NCI-H2171 treated with DMSO at 0.1 percent for 48 hours (cell line): ENCODE measurements at regions not wholly inside any gene's neighbourhood (a gene's known extent, or its start where the extent isn't known, plus 50 kb on each side); places are given as distances from the start of the nearest gene placed in this dataset.

Experiments
- DNase-seq: peaks from one replicate; lab custom pipeline; 2025; lab: John Stamatoyannopoulos, UW

DNA sequence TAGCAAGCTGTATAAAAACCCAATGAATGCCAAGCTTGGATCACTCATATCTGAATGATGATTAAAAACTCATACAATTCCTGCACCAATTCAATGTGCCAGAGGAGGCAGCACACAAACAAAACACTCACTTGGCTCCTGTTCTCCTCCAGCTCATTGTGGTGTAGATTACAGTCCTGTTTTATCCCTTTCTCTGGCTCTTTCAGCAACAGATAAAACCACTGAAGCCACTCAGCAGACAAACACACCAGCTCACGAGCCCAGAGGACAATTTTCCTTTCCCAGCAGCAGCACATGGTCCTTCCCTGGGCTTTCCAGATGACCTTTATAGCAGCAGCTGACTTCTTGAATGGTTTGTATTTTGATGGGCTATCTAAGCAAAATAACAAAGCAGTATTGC lies 107.3 kb upstream of the STARD3NL start:
- peak; percentile 31 for DNase-seq

DNA sequence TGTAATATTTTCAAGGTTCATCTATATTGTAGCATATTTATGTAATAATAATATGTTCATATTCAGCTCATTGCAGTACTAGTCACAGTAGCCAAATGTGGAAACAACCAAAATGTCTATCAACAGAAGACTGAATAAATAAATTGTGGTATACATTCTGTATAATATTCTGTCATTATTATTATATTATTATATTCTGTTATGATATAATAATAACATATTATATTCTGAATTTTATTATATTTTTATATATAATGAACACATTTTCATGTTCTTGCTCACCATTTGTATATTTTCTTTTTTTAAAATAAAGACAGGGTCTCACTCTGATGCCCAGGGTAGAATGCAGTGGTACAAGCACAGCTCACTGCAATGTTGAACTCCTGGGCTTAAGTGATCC lies 91.2 kb upstream of the STARD3NL start:
- DNase-seq, result no peak

GRCh38 chr7:38102507-38102906 lies 75.5 kb upstream of the STARD3NL start:
- no peak for DNase-seq

GRCh38 chr7:38105874-38106483 lies 72.1 kb upstream of the STARD3NL start:
- peak; percentile 56 for DNase-seq

GRCh38 chr7:38107486-38107893 lies 70.6 kb upstream of the STARD3NL start:
- DNase-seq, result peak; percentile 64

DNA sequence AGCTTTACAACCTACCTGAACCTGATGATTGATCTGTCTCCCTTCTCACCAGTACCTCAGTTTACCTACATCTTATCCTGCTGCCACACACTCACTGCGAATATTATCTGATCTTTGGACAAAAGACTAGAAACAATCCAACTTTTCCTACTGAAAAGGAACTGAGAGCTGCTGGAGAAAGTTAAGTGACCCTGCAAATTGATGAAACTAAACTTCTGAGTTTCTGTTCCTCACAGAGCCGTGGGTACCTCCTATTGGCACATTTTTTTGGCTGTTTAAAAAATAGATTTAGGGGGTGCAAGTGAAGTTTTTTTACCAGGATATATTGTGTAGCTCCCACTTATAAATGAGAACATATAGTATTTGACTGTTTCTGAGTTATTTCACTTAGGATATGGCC lies 66.0 kb upstream of the STARD3NL start:
- DNase-seq, result no peak

DNA sequence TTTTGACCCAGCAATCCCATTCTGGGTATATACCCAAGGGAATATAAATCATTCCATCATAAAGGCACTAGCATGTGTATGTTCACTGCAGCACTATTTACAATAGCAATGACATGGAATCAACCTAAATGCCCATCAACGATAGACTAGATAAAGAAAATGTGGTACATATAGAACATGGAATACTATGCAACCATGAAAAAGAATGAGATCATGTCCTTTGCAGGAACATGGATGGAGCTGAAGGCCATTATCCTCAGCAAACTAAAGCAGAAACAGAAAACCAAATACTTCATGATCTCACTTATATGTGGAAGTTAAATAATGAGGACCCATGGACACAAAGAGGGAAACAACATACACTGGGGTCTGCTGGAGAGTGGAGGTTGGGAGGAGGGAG lies 58.0 kb upstream of the STARD3NL start:
- DNase-seq, result no peak

GRCh38 chr7:38122501-38122900 lies 55.5 kb upstream of the STARD3NL start:
- DNase-seq, result no peak

GRCh38 chr7:38123494-38123893 lies 54.6 kb upstream of the STARD3NL start:
- DNase-seq, result no peak

DNA sequence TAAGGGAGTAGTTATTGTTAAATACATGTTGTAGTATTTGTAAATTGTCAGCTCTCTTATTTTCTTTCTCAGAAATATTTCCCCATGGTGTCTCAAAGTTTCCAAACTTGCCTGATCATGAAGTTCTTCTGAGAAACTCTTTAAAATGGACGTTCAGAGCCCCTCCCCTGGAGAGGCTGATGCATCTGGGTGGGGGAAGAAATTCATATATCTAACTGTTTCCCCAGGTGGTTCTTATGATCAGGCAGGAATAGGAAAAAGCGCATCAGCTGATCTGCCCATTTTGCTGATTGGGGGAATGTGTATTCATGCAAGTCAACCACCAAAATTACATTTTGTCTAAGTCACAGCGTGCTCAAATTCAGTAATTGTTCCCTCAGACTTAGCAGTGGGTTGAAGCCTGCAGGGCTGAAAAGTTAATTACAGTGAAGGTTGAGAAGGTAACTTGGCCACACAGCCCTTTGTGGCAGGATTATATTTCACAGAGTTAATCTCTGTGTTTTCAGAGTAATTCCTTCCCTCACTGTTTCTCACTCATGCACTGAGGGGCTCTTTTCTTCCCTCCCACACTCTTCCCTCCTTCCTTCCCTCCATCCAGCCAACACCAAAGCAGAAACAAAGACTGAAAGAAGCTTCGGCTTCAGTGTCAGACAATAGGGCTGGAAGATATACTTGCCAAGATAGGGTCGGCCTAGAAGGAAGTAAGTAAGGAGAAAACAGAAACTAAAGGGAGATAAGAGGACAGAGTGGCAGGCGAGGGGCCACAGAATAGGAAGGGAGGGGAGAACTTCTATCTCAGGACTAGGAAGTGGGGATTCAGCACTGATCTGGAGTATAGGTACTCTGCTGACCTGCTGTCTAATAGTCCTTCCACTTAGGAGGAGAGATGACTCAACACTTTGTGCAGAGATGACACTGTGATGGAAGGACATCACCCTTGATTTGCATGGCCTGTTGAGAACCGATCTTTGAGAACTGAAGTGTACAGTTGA lies 50.5 kb upstream of the STARD3NL start:
- no peak for DNase-seq
